HG03469 (cell line): ENCODE measurements at regions not wholly inside any gene's neighbourhood (a gene's known extent, or its start where the extent isn't known, plus 50 kb on each side); places are given as distances from the start of the nearest gene placed in this dataset.

Experiments used
- ATAC-seq: cut with Tn5 transposase; IDR thresholded peaks from one replicate; pipeline ENCODE4 v1.9.1; 2021; ENCODE audit warnings: mild to moderate bottlenecking, moderate library complexity, moderate number of reproducible peaks; ENCODE audit not compliant: unreplicated experiment

DNA sequence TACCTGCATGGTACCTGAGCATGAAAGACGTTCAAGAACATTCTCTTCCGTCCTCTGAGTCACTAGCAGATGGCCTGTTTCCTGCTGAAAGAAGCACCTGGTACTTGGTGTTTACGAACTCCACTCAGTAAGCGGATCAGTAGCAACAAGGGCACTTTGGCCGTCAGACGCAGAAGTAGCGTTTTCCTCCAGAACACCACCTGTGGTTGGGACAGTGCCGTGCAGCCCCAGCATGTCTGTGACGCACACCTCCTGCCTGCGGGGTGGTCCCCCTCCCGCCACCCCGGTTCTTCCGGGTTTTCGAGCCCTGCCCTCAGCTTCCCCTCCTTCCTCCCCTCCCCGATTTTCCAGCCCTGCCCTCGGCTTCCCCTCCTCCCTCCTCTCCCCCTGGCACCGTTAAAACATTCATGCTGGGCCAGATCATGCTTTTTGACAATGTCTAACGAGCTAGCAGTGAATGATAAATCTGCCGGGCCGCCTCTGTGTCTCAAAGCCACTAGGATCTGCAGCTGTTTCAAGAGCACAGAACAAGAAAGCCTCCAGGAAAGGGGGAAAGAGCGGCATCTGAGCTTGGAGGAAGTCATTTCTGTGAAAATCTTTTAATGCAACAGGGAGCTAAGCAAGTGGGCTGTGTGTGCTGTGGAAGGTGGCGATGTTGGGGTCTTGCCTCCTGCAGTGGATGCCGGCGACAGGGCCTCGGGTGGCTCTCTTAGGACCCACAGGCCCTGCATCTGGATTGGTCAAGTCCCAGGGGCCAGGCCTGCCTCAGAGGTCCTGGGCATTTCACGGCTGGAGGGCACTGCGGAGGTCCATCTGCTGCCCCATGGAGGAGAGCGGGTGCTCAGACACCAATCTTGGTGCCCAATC, 207.9 kb downstream of the ERMARD start:
- no peak for ATAC-seq

DNA sequence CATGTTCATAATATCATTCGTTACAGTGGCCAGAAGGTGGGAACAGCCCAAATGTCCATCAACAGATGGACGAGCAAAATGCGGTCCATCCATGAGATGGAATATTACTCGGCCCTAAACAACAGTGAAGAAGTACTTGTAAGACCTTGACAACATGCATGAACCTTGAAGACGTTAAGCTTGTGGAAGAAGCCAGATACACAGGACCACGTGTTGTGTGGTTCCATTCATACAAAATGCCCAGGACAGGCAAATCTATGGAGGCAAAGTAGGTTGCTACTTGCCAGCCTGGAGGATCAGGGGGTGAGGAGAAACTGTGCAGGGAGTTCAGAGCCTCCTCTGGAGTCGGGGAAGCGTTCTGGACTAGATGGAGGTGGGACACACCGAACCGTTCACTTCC, 207.1 kb downstream of the ERMARD start:
- ATAC-seq: no peak

DNA sequence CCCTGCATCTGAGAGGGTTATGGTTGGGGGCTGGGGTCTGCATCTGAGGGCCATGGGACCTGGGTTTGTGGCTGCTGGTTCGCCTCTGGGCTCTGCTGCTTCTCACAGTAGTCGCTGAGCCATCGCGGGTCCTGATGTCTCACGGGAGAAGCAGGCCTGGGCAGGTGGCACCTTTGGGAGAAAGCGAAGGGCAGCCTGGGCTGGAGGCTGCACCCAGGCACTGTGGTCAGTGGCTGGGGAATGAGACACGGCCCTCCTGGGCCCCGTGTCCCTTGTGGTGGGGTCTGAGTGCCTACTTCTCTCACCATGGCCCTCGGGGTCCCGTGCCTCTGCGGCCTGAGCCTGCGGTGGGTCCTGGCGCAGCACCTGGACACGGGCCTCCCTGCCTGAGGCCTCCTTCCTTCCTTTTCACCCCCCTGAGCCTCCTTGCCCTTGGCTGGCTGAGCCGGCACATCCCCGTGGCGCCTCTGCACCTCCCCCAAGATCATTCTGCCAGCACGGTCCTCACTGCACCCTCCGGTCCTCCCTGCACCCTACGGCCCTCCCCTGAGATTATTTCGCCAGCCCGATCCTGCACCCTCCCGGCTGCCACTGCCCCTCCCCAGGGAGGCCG, 206.0 kb downstream of the ERMARD start:
- ATAC-seq: no peak

DNA sequence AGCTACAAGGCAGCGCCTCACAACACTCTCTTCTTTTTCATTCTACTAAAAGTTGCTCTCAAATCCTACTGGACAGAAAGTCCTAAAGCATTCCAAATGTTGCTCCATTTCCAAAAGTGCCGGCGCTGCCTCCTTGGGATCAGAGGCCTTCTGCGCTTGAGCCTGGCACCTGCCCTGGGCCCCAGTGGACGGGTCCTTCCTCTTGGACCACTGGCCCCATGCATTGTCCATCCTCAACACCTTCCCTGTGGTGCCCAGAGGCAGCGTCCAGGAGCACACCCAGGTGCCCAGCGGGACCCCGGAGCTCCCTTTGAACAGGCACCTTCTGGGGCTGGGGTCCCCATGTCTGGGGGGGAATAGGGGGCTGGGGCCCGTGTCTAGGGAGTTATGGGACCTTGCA, 205.2 kb downstream of the ERMARD start:
- no peak for ATAC-seq

DNA sequence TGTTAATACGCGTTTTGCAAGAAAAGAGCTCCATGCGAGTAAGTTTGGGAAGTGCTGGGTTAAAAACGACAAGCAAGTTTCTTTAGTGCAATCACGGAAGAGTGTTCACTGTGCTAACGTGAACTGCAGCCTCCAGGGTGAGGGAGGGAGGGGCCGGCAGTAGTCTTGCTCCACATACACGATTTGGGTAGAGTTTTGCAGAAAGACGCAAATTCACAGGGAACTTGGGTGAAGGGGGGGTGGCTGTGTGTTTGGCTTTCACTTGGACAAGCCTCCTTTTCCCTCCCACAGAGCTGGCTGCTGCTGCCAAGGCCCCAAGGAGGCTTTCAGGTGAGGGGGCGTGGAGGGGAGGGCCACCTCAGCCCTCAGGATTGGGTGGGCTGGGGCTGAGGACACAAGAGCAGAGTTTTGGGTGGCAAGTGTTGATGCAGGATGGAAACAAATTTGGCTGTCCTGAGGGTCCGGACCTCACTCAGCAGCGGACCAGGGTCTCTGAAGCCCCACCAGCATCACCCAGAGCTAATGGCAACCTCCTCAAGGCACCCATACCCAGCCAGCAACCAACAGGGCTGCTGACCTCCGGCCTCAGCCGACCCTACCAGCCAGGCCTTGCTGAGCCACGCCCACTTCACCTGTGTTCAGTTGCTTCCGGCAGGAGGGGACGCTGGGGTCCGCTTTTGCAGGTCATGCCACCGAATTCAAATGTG, 204.5 kb downstream of the ERMARD start:
- ATAC-seq: no peak

DNA sequence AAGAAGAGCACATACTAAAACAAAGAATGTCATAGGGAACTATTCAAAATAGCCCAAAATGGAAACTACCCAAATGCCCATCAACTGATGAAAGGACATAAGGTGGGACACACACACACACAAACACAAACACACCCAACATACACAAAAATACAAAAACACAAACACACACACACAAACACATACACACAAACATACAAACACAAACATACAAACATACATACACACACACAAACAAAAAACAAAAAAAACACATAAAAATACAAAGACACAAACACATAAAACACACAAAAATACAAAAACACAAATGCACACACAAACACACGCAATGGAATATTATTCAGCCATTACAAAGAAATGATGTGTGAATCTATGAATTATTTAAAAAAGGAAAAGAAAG, 203.6 kb downstream of the ERMARD start:
- no peak for ATAC-seq

DNA sequence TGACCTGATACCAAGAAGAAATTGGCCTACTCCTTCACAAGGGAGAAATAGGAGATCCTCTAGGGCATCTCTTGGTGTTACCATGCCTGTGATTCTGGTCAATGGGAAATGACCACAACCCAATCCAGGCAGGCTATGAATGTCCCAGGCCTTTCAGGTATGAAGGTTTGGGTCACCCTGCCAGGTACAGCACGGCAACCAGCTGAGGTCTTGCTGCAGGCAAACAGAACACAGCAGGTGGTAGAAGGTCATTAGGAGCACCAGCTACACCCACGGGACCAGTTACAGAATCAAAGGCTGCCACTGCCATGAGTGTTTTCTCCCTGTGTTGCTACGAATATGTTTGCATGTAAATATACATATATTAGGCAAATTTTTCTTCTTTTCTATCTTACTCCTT, 202.3 kb downstream of the ERMARD start:
- no peak for ATAC-seq

DNA sequence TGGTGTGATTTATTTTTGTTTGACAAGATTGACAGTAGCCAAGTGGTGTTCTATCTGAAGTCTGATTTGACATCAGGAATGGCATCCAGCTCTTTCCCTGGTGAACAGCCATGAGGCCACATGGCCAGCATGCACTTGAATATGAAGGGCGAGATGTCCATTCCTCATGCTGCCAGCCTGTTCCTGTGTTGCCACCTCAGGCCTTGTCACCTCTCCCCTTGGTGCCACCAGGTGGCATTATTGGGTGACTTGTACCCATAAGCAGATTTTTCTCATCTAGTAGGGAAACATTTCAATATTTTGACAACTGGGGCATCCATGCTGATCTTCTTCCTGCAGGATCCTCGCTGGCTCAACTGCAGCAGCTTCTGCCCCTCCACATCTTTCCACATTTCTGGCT, 199.1 kb downstream of the ERMARD start:
- ATAC-seq: no peak

DNA sequence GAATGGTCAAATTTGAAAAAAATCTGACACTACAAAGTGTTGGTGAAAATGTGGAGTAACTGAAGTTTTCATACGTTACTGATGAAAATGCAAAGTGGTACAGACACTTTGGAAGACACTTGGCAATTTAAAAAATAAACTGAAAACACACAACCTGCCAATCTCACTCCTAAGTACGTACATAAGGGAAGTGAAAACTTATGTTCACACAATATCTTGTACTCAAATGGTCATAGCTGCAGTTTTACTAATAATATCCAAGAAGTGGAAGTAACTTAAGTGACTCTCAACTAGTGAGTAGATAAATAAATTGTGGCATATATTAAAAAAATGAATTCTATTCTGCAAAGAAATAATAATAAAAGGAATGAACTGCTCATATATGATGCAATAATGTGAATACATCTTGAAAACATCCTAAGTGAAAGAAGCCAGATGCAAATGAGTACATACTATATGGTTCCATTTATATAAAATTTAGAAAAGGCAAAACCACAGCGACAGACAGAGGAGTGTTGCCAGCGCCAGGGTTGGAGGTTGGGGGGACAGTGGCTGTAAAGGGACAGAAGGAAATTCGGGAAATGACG, 198.2 kb downstream of the ERMARD start:
- no peak for ATAC-seq

DNA sequence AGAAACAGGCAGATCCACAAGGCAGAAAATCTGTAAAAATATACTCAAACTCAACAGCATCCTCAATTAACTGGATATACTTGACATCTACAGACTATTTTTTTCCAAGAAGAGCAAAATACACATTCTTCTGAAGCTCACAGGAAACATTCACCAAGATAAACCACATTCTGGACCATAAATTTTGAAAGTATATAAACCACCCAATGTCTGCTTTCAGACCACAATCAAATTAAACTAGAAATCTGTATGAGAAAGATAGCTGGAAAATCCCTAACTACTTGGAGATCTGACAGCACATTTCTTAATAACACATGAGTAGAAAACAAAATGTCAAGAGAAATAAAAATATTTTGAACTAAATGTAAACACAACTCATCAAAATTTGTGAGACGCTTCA, 195.5 kb downstream of the ERMARD start:
- no peak for ATAC-seq

DNA sequence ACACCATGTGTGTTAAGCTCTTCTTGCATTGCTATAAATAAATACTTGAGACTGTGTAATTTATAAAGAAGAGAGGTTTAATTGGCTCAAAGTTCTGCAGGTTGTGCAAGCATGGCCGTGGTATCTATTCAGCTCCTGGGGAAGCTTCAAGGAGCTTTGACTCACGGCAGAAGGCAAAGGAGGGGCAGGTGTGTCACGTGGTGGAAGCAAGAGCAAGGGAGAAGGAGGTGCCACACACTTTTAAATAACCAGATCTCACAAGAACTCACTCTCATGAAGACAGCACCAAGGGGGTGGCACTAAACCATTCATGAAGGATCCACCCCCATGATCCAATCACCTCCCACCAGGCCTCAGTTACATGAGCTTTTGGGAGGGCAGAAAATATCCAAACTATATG, 193.7 kb downstream of the ERMARD start:
- no peak for ATAC-seq

DNA sequence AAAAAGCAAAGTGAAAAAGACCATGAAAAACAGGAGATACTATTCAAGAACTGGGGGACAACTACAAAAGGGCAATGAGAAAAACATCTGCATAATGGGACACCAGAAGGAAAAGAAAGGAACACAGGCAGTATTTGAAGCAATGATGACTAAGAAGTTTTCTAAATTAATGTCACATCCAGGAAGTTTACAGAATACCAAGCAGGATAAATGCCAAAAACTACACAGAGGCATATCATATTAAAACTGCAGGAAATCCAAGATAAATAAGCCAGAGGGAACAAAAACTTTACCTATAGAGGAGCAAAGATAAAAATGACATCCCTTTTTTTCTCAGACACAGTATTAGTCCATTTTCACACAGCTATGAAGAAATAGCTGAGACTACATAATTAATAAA, 193.0 kb downstream of the ERMARD start:
- no peak for ATAC-seq

DNA sequence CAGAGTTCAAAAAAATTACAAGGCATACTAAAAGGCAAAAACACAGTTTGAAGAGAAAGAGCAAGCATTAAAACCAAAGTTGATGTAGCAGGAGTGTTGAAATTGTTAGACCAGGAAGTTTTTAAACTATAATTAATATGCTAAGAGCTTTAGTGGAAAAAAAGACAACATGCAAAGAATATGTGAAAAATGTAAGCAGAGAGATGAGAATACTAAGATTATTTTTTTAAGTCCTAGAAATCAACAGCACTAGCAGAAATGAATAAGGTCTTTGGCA, 192.6 kb downstream of the ERMARD start:
- no peak for ATAC-seq

DNA sequence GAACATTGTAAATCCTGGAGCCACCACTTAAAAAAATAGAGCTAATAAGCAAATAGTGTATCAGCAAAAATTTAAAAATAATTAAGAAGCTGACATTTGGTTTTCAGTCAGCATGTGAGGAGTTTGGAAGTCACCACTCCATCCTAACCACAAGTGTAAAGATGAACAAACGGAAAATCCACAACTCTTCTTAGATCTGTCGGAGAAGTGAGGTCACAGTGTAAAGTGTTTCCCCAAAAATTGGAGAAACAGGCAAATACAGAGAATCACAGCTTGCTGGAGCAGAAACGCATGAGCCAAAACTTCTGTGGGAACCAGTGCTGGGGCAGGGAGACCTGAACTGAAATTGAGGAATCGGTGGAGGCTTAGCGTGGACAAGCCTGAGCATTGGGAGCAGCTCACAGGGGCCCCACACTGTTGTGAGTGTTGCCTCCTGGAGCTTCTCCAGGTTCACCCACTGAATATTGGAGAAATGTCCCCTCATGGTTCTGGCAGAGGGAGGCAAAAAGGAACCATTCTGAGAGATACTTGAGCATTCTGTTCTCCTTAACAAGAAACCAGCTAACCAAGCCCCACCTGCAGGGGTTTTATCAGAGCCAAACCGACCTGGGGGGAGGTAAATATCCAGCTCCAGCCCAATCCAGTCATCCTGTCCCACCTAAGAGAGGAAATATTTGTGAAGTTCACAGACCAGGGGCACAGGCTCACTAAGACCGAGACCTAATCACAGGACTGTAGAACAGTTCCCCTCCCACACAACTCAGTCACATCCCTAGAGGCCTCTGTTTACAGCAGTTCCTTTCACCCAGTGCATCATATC, 192.0 kb downstream of the ERMARD start:
- ATAC-seq: no peak

DNA sequence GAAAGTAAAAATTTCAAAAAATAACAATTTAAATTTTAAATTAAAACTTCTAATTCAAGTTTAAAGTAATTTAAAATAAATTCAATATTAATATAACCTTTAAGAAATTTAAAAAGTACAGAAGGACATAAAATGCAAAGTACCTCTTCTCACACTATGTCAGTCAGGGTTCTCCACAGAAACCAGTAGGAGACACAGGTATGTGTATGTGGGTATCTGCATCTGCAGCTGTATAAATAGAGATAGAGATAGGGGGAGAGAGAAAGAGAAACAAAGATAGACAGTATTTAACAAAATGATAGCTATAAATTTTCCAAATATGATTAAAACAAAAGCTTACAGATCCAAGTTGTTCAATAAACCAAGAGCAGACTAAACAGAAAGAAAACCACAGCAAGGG, 190.8 kb downstream of the ERMARD start:
- ATAC-seq: no peak

DNA sequence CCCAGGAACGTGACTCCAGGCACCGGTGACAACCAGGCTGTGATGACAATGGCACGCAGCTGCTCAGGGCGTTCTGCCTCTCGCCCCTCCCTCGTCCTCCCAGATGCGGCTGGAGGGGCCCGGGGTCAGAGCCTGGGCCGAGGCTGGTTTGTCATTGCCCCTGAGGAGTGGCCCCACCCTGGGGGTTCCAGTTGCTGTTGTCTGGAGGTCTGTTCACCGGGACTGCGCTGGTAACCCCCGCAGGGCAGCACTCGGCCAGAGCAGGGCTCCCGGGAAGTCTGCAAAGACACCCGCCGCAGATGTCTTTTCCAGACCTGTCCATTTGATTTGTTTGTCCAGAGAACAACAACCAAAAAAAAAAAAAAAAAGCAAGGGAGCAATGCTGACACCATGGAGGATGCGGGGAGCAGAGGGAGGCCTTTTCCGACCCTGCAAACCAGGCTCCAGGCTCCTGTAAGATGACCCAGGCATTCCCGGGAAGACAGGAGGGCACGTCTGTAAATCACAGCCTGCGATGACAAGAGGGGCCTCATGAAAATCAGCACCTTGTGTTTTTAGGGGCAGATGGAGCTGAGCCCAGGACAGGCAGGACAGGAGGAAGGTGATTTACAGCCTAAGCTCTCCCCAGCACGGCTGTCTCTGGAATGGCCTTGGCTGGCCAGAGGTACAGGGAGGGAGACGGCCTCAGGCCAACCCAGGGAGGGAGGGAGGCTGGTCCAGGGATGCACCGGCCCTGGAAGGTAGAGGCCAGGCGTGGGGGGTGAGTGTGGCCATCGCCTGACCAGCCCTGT, 189.3 kb downstream of the ERMARD start:
- ATAC-seq: no peak

DNA sequence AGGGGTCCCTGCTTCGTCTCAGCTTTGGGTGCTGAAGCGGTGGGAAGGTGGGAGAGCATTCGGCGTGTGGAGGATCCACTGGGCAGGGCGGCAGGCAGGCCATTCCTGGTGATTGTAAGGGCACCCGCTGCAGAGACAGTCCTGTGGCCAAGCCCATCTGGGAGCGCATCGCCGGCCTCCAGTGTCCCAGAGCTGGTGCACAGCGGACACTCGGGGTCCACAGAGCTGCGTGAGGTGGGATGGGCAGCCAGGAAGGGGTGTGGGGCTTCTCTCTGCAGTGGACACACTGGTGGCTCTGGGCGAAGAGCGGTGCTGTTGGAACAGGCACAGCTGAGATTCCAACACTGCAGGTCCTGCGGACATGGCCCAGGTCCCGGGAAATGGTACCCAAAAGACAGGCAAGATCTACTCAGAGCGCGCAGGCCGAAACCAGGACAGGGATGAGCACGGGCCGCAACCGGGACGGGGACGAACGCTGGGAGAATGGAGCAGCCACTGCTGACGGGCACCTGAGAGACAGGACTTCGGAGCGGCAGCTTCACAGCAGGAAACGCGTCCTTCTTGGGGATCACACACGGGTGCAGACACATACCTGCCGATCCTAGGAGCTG, 188.2 kb downstream of the ERMARD start:
- ATAC-seq: no peak

DNA sequence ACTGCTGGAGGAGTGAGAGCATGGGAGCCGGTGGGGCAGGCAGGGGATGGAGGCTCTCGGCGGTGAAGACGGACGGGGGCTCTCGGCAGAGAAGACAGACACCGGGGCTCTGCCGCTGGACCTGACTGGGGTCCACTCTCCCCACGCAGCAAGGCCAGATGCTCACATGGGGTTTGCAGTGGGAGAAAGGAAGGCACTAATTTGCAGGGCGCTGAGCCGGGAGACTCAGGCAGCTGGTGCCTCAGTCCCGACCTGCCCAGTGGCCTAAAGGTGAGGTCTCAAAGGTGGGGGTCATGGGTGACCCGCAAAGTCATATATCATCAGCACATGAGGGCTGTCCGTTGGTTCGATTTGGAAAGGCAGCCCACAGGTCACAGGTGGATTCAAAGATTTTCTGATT, 187.3 kb downstream of the ERMARD start:
- no peak for ATAC-seq

DNA sequence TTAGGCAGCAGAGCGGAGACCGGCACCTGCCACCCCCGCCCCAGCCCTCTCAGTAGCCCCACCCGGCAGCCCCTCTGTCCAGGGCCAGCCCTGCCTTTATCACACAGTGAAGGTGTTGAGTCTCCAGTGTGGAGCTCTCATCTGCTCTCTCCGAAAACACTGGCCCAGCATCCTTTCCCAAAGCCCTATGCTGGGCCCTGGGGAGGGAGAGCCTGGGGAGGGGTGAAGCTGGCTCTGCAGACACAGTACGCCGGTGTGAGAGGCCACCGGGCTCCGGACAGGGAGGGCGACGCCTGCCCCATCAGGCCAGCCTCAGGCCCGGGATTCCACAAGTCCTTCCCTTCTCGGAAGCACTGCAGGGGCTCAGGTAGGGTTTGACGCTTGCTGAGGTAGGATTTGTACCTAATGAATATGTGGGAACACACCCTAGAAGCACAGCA, 186.9 kb downstream of the ERMARD start:
- no peak for ATAC-seq
